LNCAP (cell line): ENCODE measurements at regions not wholly inside any gene's neighbourhood (a gene's known extent, or its start where the extent isn't known, plus 50 kb on each side); places are given as distances from the start of the nearest gene placed in this dataset.

ENCODE experiments used
- CTCF ChIP-seq: fragments of 450-650 bp; IDR thresholded peaks from 2 replicates; pipeline ENCODE4 v1.5.1; 2017; ENCODE audit warnings: mild to moderate bottlenecking

GRCh38 chr9:115391168-115391825, 273.3 kb upstream of the TNC start:
- no peak for TF ChIP-seq CTCF

GRCh38 chr9:115393976-115394775, 276.2 kb upstream of the TNC start:
- no peak for TF ChIP-seq CTCF

GRCh38 chr9:115395511-115396021, 277.6 kb upstream of the TNC start:
- TF ChIP-seq CTCF, result no peak

- no peak for TF ChIP-seq CTCF
Observed at GRCh38 chr9:115396071-115396529, 278.1 kb upstream of the TNC start.

- no peak for TF ChIP-seq CTCF
Observed at GRCh38 chr9:115397591-115398312, 279.8 kb upstream of the TNC start.

- no peak for TF ChIP-seq CTCF
Observed at GRCh38 chr9:115398313-115398650, 280.3 kb upstream of the TNC start.

GRCh38 chr9:115398996-115399395, 281.0 kb upstream of the TNC start:
- TF ChIP-seq CTCF, result no peak
